ENCODE measurements at regions not wholly inside any gene's neighbourhood (a gene's known extent, or its start where the extent isn't known, plus 50 kb on each side); places are given as distances from the start of the nearest gene placed in this dataset.
"Not testable (repeated sequence)": the region's sequence is repeated elsewhere in the genome, so short reads cannot be mapped to it uniquely, and the experiment has no call there.

- no peak for DNase-seq
Measured at GRCh38 chr6:133129556-133129955, 111.6 kb upstream of the EYA4 start.

DNA sequence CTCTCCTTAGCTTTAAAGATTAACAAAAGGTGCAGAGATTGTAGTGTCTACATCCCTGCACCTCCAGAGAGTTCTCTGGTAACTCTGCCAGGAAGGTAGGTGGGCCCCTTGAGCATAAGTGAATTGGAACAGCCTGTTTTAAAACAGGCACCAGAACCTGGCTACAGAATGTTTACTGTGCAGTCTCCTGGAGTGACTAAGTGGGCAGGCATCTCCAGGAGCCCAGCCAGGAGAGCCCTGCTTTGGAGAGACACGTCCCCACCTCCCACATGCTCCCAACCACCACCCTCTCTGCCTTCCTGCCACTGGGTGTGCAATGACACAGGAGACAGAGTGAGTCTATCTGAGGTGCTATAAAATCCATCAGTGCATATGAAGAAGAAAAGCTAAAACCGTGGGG lies 110.3 kb upstream of the EYA4 start:
- no peak for DNase-seq

DNA sequence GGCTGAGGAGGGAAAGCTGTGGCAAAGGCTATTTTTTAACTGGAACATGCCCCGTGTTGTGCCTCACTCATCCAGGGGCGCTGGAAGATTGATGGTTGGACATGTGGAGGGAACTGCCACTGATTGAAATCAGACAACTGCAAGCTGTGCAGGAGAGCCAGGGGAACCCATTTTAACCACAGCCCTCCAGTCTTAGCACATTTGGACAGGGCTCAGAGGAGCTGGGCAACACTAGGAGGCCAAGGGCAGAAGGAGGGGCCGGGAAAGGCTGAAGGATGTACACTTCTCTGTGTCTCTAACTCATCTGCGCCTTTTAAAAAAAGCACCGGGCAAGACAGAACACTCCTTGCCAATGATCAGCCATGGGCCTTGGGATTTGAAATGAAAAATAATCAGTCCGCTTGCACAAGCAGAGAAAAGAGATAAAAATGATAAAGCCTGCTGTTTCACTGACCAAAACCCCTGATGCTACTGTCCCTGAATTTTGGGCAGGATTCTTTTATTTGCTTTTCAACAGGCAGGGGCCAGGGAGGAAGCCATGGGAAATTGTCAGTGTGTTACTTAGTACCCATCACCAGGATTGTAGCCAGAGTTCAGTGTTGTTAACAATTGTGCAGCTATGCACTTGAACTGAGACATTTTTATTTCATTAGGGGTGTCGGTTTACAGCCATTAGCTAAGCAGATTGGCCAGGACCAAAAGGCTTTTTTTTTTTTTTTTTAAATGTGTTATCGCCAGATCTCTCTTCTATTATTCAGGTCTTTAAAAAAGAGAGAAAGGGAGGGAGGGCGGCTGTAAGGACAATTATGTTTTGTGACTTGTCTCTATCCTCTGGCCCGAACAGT lies 109.3 kb upstream of the EYA4 start:
- no peak for DNase-seq

- DNase-seq, result no peak
Measured at GRCh38 chr6:133132466-133132971, 108.6 kb upstream of the EYA4 start.

- DNase-seq, result no peak
Measured at GRCh38 chr6:133136177-133136880, 104.8 kb upstream of the EYA4 start.

DNA sequence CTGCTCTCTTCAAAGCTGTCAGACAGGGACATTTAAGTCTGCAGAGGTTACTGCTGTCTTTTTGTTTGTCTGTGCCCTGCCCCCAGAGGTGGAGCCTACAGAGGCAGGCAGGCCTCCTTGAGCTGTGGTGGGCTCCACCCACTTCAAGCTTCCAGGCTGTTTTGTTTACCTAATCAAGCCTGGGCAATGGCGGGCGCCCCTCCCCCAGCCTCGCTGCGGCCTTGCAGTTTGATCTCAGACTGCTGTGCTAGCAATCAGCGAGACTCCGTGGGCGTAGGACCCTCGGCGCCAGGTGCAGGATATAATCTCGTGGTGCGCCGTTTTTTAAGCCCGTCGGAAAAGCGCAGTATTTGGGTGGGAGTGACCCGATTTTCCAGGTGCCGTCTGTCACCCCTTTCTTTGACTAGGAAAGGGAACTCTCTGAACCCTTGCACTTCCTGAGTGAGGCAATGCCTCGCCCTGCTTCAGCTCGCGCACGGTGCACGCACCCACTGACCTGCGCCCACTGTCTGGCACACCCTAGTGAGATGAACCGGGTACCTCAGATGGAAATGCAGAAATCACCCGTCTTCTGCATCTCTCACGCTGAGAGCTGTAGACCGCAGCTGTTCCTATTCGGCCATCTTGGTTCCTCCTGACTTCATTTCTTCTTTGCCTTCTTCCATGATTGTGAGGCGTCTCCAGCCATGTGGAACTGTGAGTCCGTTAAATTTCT lies 93.5 kb upstream of the EYA4 start:
- not testable (repeated sequence) for DNase-seq

DNA sequence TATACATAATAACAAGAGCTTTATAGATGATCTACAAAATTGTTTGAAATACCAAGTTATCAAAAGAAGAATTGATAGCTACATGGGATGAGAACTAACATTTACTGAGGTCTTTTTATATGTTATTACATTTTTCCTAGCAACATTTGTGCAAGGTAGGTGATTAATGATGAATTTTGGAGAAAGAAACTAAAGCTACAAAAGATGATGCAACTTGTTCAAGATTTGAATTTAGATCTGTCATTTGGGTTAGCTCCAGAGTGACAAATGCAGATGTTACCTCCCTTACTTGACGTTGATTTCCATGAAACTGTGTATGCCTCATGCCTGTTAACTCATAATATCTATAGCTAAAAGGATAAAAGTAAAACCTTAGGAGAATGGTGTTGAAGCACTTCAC lies 84.5 kb upstream of the EYA4 start:
- DNase-seq, result no peak

DNA sequence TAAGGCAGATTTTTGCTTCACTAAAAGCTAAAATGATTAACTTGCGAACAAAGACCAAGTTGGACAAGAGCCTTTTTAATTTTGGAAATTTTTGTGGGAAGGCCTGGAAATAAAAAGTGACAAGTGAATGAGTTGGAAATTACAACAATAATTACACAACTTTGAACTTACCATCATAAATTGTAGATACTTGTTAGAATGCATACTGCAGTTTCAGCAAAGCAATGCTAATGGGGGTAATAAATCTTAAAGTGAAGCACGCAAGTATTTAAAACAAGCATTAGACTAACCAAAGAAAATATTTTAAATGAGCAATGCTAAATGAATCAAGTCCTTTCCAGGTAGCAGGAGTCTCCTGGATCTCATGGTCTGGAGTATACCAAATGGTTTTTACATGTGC lies 83.2 kb upstream of the EYA4 start:
- DNase-seq, result no peak

DNA sequence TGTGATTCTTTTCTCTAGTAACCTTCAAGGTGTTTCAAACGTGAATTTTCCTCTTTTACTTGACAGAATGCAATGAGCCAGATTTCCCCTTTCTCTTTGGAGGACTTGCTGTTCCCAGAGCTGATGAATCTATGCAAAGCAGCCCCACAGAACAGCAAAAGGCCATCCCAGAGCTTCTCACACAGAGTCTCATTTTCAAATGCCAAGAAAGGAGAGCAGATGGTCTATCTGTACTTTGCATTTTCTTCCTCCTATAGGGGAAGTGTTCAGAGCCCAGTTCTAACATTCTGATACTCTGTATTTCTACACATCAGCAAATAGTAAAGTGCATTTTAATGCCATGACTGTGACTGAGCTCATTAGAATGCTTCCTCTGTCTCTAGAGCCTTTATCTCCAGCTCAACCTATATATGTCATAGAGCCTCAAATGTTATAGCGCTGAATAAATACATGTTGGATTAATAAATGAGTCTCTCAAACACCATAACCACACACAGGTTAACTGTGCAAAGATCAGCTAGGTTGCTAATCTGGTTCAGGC lies 81.8 kb upstream of the EYA4 start:
- DNase-seq, result no peak

DNA sequence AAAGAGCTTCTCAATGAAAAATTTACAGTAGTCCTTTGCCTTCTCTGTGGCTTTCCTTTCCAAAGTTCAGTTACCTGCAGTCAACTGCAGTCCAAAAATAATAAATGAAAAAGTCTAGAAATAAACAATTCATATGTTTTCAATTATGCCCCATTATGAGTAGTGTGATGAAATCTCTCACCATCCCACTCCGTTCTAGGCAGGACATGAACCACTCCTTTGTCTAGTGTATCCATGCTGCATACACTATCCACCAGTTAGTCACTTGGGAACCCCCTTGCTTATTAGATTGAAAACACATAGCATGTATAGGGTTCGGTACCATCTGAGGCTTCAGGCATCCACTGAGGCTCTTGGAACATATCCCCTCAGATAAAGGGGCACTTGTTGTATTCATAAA lies 80.6 kb upstream of the EYA4 start:
- no peak for DNase-seq

- DNase-seq, result no peak
Measured at GRCh38 chr6:133165235-133165634, 75.9 kb upstream of the EYA4 start.

GRCh38 chr6:133166766-133167165 lies 74.4 kb upstream of the EYA4 start:
- no peak for DNase-seq

DNA sequence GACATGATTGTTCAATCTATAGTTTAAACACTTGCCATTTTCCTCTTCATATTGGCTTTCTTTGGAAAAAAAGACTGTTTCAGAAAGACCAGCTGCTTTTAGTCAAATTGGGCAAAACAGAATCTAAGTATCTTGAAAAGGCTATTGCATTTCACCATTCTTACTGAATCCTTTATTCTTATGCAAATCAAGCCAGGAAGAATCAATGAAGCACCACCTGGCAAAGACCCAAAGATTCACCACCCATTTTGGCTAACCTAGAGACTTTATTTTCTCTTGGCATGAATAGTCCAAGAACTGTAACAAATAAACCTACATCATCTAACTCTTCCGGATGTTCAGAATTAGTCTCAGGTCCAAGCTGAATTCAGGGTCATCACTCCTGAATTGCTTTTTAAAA lies 71.3 kb upstream of the EYA4 start:
- no peak for DNase-seq

DNA sequence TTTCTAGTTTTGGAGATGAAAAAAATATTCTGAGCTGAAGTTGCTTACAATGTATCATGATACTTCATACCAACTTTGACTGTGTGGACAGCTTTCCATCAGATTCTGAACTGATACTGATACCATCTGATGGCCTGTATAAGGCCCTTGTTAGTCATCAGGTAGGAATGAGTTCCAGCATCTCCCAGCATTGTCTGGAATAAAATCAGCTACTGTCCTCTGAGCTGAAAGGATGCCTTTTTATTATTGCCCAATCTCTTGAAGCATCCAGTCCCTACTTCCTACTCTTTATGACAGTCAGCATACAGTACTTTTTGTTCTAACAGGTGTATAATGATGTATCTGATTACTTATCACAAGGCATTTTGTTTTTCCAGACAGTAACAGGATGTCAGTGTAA lies 70.6 kb upstream of the EYA4 start:
- DNase-seq, result no peak

DNA sequence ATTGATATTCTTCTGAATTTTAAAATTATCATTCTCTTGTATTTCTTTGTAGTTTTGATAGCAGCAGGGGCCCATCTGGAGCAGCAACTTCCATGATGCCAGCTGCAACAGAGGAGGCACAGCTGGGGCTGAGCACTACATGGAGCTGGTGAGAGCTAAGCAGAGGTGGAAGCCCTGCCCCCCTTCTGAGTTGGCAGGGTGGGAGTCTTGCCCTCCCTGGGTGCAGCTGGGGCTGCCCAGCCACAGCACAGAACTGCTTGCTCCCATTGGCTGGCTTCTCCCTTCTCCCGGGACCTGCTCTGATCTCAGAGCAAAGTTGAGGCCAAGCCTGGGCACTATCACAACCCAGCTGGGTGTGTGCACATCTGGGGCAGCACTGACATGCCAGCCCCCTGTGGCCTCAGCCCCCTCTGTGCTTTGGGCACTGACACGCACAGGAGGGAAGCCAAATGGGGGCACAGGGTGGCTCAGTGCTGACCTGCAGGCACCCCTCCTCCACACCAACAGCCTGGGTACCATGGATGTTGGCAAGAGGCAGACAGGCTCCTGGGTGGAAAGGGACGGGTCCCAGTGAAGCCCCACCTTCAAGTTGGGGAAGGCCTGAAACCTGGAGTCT lies 69.1 kb upstream of the EYA4 start:
- DNase-seq, result no peak

GRCh38 chr6:133173276-133173675 lies 67.9 kb upstream of the EYA4 start:
- DNase-seq, result no peak

DNA sequence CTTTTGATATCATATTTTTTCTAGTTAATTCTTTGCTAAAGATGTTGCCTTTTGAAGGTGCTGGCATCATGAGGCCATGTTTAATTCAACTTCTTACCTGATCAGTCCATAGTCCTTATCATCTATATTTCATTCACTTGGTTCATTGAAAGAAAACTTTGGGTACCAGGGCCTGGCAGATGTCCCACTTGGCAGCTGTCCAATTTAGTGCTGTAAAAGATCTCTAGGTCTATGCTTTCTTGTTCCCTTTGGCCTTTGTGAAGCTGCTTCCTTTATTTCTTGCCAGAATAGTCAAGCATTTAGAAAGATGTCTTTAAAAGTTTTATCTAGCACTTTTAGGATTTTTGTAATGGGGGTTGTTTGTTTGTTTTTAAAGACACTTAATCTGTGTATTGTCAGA lies 61.7 kb upstream of the EYA4 start:
- DNase-seq, result no peak

DNA sequence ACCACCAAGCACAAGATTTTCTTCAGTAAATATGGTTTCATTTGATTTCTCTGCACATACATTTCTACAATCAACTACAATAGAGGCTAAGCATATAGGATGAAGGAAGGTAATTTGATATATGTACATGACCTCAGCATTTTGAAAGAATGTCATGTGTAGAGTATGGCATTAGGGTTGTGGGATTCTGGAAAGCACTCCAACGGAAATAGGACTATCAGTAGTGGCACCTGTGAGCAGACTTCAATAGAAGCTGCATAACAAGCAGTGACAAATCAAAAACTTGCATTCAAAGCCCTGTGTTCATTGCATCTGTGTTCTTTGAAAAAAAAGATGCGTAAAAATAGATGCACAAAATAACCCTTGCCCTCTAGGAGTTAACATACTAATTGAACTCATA lies 57.5 kb upstream of the EYA4 start:
- DNase-seq, result no peak

- no peak for DNase-seq
Measured at GRCh38 chr6:133184798-133185372, 56.3 kb upstream of the EYA4 start.

DNA sequence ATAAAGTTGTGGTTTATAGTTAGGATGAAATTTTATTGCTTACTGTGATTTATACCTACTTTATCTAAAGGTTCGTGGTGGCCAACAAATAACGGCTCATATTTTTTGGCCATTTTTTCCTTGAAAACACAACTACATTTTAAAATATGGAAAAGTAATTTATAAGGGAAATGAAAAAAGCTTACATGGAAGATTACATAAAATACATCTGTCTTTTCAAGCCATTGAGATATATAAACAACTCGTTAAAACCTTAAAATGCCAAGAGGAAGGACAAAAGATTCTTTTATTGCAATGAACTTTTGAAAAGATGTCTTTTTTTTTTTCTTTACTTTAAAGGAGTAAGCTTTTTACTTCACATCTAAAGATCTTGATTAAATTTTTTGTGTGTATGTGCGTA lies 55.4 kb upstream of the EYA4 start:
- no peak for DNase-seq

DNA sequence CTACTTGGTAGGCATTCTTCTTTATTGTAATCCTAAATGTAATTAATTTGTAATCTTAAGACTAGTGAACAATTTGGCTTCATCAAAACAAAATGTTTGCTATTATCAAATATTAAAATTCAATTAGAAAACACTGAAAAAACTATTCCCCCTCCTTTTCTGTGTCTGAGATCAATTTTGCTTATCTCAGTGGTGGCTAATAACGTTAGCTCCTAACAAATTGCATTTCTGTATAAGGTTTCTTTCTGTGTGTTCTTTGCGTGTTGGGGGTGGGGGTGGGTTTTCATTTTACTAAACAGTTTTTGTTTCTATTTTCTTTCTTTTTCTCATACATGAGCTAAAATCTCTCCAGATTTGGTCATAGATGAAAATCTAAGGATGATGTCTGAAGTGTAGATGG lies 54.0 kb upstream of the EYA4 start:
- no peak for DNase-seq

- no peak for DNase-seq
Measured at GRCh38 chr6:133187657-133188453, 53.3 kb upstream of the EYA4 start.

All from CD4-positive, alpha-beta T cell treated with Interleukin-21 for 1 hour (primary cell).